Testis (tissue), 2 donors: ENCODE measurements at regions not wholly inside any gene's neighbourhood (a gene's known extent, or its start where the extent isn't known, plus 50 kb on each side); places are given as distances from the start of the nearest gene placed in this dataset.

Experiments used
- POLR2A ChIP-seq: fragments of 450-650 bp; IDR thresholded peaks from one replicate; pipeline ENCODE4 v1.6.1; 2017; ENCODE audit warnings: antibody characterized with exemption, mild to moderate bottlenecking, moderate library complexity
- TF ChIP-seq, protein P1 (sequence below), 3 experiments: fragments of 450-650 bp in 2 of 3; fragments of 200-600 bp in 1 of 3; sonication (generic) in 1 of 3; IDR thresholded peaks; one replicate each; pipeline ENCODE4 v1.5.1; 2016 to 2019; ENCODE audit warnings: antibody characterized with exemption in 3 of 3, mild to moderate bottlenecking in 2 of 3, moderate library complexity in 1 of 3

DNA sequence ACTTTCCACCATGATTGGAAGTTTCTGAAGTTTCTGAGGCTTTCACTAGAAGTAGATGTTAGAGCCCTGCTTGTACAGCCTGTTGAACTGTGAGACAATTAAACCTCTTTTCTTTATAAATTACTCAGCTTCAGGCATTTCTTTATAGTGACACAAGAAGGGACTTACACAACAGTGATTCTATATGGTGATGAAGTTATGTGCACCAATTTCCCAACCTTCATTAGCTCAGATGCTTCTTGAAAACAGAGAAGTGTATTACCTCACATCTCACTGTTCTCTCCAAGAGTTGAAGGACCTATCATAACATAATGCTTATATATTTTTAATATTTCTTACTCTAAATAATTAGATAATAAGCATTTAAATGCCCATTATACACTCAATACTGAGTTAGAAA lies 202.1 kb upstream of the ANXA10 start:
- TF ChIP-seq, protein P1, sequence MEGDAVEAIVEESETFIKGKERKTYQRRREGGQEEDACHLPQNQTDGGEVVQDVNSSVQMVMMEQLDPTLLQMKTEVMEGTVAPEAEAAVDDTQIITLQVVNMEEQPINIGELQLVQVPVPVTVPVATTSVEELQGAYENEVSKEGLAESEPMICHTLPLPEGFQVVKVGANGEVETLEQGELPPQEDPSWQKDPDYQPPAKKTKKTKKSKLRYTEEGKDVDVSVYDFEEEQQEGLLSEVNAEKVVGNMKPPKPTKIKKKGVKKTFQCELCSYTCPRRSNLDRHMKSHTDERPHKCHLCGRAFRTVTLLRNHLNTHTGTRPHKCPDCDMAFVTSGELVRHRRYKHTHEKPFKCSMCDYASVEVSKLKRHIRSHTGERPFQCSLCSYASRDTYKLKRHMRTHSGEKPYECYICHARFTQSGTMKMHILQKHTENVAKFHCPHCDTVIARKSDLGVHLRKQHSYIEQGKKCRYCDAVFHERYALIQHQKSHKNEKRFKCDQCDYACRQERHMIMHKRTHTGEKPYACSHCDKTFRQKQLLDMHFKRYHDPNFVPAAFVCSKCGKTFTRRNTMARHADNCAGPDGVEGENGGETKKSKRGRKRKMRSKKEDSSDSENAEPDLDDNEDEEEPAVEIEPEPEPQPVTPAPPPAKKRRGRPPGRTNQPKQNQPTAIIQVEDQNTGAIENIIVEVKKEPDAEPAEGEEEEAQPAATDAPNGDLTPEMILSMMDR (IDR thresholded peaks at IDR 0.05) = no peak
- no peak for TF ChIP-seq POLR2A
